ENCODE measurements at regions not wholly inside any gene's neighbourhood (a gene's known extent, or its start where the extent isn't known, plus 50 kb on each side); places are given as distances from the start of the nearest gene placed in this dataset.

- TF ChIP-seq POLR2A (IDR thresholded peaks at IDR 0.05) (no peak), CTCF (IDR thresholded peaks at IDR 0.05 in 4 of 5, conservative IDR thresholded peaks at IDR 0.05 in 1 of 5) (no peak)
These were observed 211.0 kb upstream of the RIMS1 start for GRCh38 chr6:71675386-71675785.
